Endothelial cell of umbilical vein (primary cell): ENCODE measurements at regions not wholly inside any gene's neighbourhood (a gene's known extent, or its start where the extent isn't known, plus 50 kb on each side); places are given as distances from the start of the nearest gene placed in this dataset.

Source experiments
- BruUV-seq: library from RNA; stranded (reverse); fragments of 400-500 nt; replicated peaks from 2 replicates; lab custom pipeline; 2021; lab: Mats Ljungman, UMichigan
- CTCF ChIA-PET: fragments of 300-600, 350-600 bp; sonication (Branson Sonifier 250); formaldehyde crosslinking; loops from one replicate; lab custom pipeline; 2021; ENCODE audit warnings: antibody characterized with exemption, inconsistent platforms; lab: Charles Lee
- POLR2A ChIA-PET: fragments of 300-600, 350-600 bp; sonication (Branson Sonifier 250); formaldehyde crosslinking; loops from one replicate; lab custom pipeline; 2021; ENCODE audit warnings: antibody characterized with exemption, inconsistent platforms; lab: Charles Lee
- DNase-seq: peaks from one replicate; pipeline ENCODE4 v3.0.0-alpha.2; 2011; ENCODE audit warnings: low read depth, low spot score
- FAIRE-seq: peaks from 2 replicates; lab custom pipeline; 2011; peaks lifted over from hg19 to GRCh38; lab: Jason Lieb, UNC
- H2AFZ ChIP-seq: 2 replicates; pipeline ENCODE4 v1.6.0; 2012; ENCODE audit warnings: low read depth, low read length, control low read depth, inconsistent platforms
- H3K27ac ChIP-seq: 2 replicates; pipeline ENCODE4 v1.5.1; 2011; ENCODE audit warnings: low read depth, mild to moderate bottlenecking, control low read depth, low read length, moderate library complexity; ENCODE audit not compliant: insufficient read depth
- H3K27me3 ChIP-seq, 2 experiments: 2 replicates each; pipeline versions ENCODE4 v1.6.0 to v1.6.1; 2011; ENCODE audit warnings: low read length in 2 of 2, mixed read lengths in 1 of 2; ENCODE audit not compliant: control insufficient read depth in 2 of 2, insufficient read depth in 2 of 2
- H3K36me3 ChIP-seq, 2 experiments: 2 replicates in 1 of 2; 3 replicates in 1 of 2; pipeline ENCODE4 v1.5.1; 2011; ENCODE audit warnings: low read length in 2 of 2, mild to moderate bottlenecking in 1 of 2, moderate library complexity in 1 of 2; ENCODE audit not compliant: control insufficient read depth in 2 of 2, insufficient read depth in 2 of 2; ENCODE audit errors: extremely low read depth in 1 of 2
- H3K4me1 ChIP-seq: 3 replicates; pipeline ENCODE4 v1.5.1; 2011; ENCODE audit warnings: mild to moderate bottlenecking, low read length; ENCODE audit not compliant: control insufficient read depth, insufficient read depth; ENCODE audit errors: extremely low read depth
- H3K4me2 ChIP-seq: 2 replicates; pipeline ENCODE4 v1.6.1; 2011; ENCODE audit warnings: low read length, control low read depth, mixed read lengths; ENCODE audit not compliant: insufficient read depth
- H3K4me3 ChIP-seq, 3 experiments: fragments of 200-600 bp in 1 of 3; sonication (generic), shearing (Covaris generic) in 1 of 3; replicated peaks in 1 of 3; 2 replicates each; pipeline ENCODE4 v1.5.1; 2011 to 2016; ENCODE audit warnings: control low read depth in 3 of 3, low read length in 3 of 3, mild to moderate bottlenecking in 2 of 3, inconsistent platforms in 1 of 3, low read depth in 1 of 3, moderate library complexity in 1 of 3; ENCODE audit not compliant: insufficient read depth in 1 of 3
- H3K79me2 ChIP-seq: 2 replicates; pipeline ENCODE4 v1.6.0; 2012; ENCODE audit warnings: low read length, inconsistent platforms; ENCODE audit not compliant: control insufficient read depth, insufficient read depth
- H3K9ac ChIP-seq: replicated peaks from 2 replicates; pipeline ENCODE3; 2011; ENCODE audit warnings: low read length, control low read depth; ENCODE audit not compliant: insufficient read depth; ENCODE audit errors: extremely low read depth
- H3K9me1 ChIP-seq: replicated peaks from 3 replicates; pipeline ENCODE4 v1.6.0; 2011; ENCODE audit warnings: mild to moderate bottlenecking, low read length; ENCODE audit not compliant: control insufficient read depth, insufficient read depth; ENCODE audit errors: extremely low read depth
- H3K9me3 ChIP-seq: replicated peaks from 2 replicates; pipeline ENCODE4 v1.5.1; 2012; ENCODE audit warnings: low read length, inconsistent platforms; ENCODE audit not compliant: control insufficient read depth, insufficient read depth
- H4K20me1 ChIP-seq: replicated peaks from 2 replicates; pipeline ENCODE3; 2011; ENCODE audit warnings: mild to moderate bottlenecking, low read length; ENCODE audit not compliant: control insufficient read depth, insufficient read depth; ENCODE audit errors: extremely low read depth
- EZH2 ChIP-seq: IDR thresholded peaks from 2 replicates; pipeline ENCODE4 v1.6.1; 2012; ENCODE audit warnings: borderline replicate concordance, low read depth, mild to moderate bottlenecking, moderate library complexity, low read length, inconsistent platforms; ENCODE audit not compliant: severe bottlenecking
- FOS ChIP-seq: IDR thresholded peaks from 2 replicates; pipeline ENCODE4 v1.6.1; 2011; ENCODE audit warnings: mild to moderate bottlenecking, low read length, moderate library complexity, borderline replicate concordance; ENCODE audit not compliant: insufficient read depth
- GATA2 ChIP-seq: IDR thresholded peaks from 2 replicates; pipeline ENCODE4 v1.7.0; 2011; ENCODE audit warnings: low read depth, mild to moderate bottlenecking, moderate library complexity, mixed read lengths, low read length; ENCODE audit not compliant: insufficient read length, insufficient read depth
- JUN ChIP-seq: IDR thresholded peaks from 2 replicates; pipeline ENCODE4 v1.6.1; 2011; ENCODE audit warnings: borderline replicate concordance, low read depth; ENCODE audit not compliant: insufficient read length, insufficient read depth
- MAX ChIP-seq: IDR thresholded peaks from 2 replicates; pipeline ENCODE4 v1.6.1; 2011; ENCODE audit not compliant: insufficient read depth, insufficient read length
- MYC ChIP-seq: IDR thresholded peaks from one replicate; pipeline ENCODE4 v1.6.1; 2011; ENCODE audit warnings: mild to moderate bottlenecking, low read depth, low read length
- POLR2A ChIP-seq: IDR thresholded peaks from 2 replicates; pipeline ENCODE4 v1.6.1; 2012; ENCODE audit warnings: low read depth, mild to moderate bottlenecking, control low read depth, low read length
- POLR2AphosphoS5 ChIP-seq: IDR thresholded peaks from 2 replicates; pipeline ENCODE4 v1.6.1; 2012; ENCODE audit warnings: low read depth, mild to moderate bottlenecking, control low read depth, low read length, moderate library complexity; ENCODE audit not compliant: insufficient read depth
- dilution Hi-C: fragments of 300-500 bp; cut with MboI; formaldehyde crosslinking; loops from one replicate; pipeline ENCODE4 v1.15.0; 2019; ENCODE audit warnings: low sequenced_read_pairs; ENCODE audit not compliant: extremely low pct_ligation_motif_present
- intact Hi-C: fragments of 100-400 bp; cut with micrococcal nuclease; formaldehyde crosslinking; loops from one replicate; pipeline ENCODE4 v1.10.0; 2022
- TF ChIP-seq, protein P1 (sequence below), 2 donors: IDR thresholded peaks; 1 replicate in 1 of 2; 2 replicates in 1 of 2; pipeline ENCODE4 v1.5.1; 2011; ENCODE audit warnings: low read length in 2 of 2, mild to moderate bottlenecking in 2 of 2, moderate library complexity in 2 of 2, control low read depth in 1 of 2, inconsistent platforms in 1 of 2, low read depth in 1 of 2; ENCODE audit not compliant: insufficient read depth in 1 of 2; ENCODE audit errors: extremely low read depth in 1 of 2

GRCh38 chr10:90447831-90448230, 410.0 kb downstream of the HTR7 start:
- DNase-seq (peak; percentile 10), FAIRE-seq (no peak)
- H3K36me3 ChIP-seq, result no peaks in the 10 kb centered on the region
- no peak overlapping the region for H3K4me3 ChIP-seq
- no peak overlapping the region for H2AFZ ChIP-seq
- TF ChIP-seq EZH2 (no peak), GATA2 (no peak)
- intact Hi-C loops, result loop anchor here (1.0 kb wide), 1 partner anchor 13 kb away; no protein-coding TSS in a partner anchor
- no peaks in the 10 kb centered on the region for H4K20me1 ChIP-seq
- no peak overlapping the region for H3K27ac ChIP-seq
- no peaks in the 10 kb centered on the region for H3K9me3 ChIP-seq
- ChIA-PET CTCF (interaction anchor here (0.7 to 1.0 kb wide), 2 partner anchors 17 to 128 kb away, joined by 3 read pairs; no protein-coding TSS in a partner anchor), POLR2A (no interaction called here)
- no peak overlapping the region for H3K9ac ChIP-seq
- H3K79me2 ChIP-seq, result no peaks in the 10 kb centered on the region
- dilution Hi-C loops, result no loop called here
- no peaks in the 10 kb centered on the region for H3K9me1 ChIP-seq
- no TSS peak for BruUV-seq
- peaks cover 17% of the 10 kb centered on the region for H3K4me1 ChIP-seq
- no peak overlapping the region for H3K4me2 ChIP-seq
- H3K27me3 ChIP-seq, result no peaks in the 10 kb centered on the region

DNA sequence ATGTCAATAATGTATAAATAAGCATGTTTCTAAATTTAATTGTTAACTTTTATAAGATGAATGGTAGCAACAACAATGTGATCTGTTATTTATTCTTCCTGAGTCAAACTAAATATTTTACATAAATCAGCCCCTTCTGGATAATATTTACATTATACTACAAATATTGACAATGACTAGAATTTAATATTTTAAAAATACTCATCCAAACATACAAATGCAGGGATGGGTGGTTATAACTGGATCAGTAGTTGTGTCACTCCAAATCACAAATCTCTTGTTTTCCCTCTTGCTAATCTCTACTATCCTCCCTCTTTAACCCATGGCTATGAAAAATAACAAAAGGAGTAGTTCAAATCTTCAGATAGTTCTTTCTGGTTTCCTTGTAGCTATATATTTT, 407.0 kb downstream of the HTR7 start:
- TF ChIP-seq EZH2 (no peak), JUN (no peak), FOS (no peak), POLR2AphosphoS5 (no peak), MYC (no peak), GATA2 (no peak), POLR2A (no peak), MAX (no peak)
- TF ChIP-seq, protein P1, sequence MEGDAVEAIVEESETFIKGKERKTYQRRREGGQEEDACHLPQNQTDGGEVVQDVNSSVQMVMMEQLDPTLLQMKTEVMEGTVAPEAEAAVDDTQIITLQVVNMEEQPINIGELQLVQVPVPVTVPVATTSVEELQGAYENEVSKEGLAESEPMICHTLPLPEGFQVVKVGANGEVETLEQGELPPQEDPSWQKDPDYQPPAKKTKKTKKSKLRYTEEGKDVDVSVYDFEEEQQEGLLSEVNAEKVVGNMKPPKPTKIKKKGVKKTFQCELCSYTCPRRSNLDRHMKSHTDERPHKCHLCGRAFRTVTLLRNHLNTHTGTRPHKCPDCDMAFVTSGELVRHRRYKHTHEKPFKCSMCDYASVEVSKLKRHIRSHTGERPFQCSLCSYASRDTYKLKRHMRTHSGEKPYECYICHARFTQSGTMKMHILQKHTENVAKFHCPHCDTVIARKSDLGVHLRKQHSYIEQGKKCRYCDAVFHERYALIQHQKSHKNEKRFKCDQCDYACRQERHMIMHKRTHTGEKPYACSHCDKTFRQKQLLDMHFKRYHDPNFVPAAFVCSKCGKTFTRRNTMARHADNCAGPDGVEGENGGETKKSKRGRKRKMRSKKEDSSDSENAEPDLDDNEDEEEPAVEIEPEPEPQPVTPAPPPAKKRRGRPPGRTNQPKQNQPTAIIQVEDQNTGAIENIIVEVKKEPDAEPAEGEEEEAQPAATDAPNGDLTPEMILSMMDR (IDR thresholded peaks at IDR 0.05; ENCODE audit: extremely low read depth in 1 of 2, insufficient read depth in 1 of 2, low read depth in 1 of 2, low read length in 2 of 2), result no peak
- ChIA-PET POLR2A (no interaction called here), CTCF (interaction anchor here (0.8 to 1.5 kb wide), 2 partner anchors 16 to 302 kb away, joined by 3 to 4 read pairs; no protein-coding TSS in a partner anchor)
- DNase-seq (no peak), FAIRE-seq (no peak)
- no TSS peak for BruUV-seq
- Histone ChIP-seq H3K4me1 (peaks cover 17% of the 10 kb centered on the region), H3K9ac (no peak overlapping the region), H3K9me1 (no peaks in the 10 kb centered on the region), H4K20me1 (no peaks in the 10 kb centered on the region), H3K9me3 (no peaks in the 10 kb centered on the region), H3K27me3 (peaks cover 0 to 4% of the 10 kb centered on the region in 2 experiments), H2AFZ (no peak overlapping the region), H3K27ac (no peak overlapping the region), H3K4me3 (no peak overlapping the region), H3K4me2 (no peak overlapping the region), H3K36me3 (no peaks in the 10 kb centered on the region), H3K79me2 (no peaks in the 10 kb centered on the region)
- intact Hi-C loops, result loop anchor here (2.0 kb wide), 1 partner anchor 20 kb away; no protein-coding TSS in a partner anchor
- dilution Hi-C loops, result no loop called here
